22Rv1 (cell line): ENCODE measurements at regions not wholly inside any gene's neighbourhood (a gene's known extent, or its start where the extent isn't known, plus 50 kb on each side); places are given as distances from the start of the nearest gene placed in this dataset.

Source experiments
- CTCF ChIP-seq: fragments of 450-650 bp; IDR thresholded peaks from 2 replicates; pipeline ENCODE4 v1.5.1; 2017; ENCODE audit warnings: mild to moderate bottlenecking
- ZFX ChIP-seq: fragments of 450-650 bp; IDR thresholded peaks from 2 replicates; pipeline ENCODE4 v1.6.1; 2017; ENCODE audit warnings: antibody characterized with exemption, borderline replicate concordance

- TF ChIP-seq ZFX (no peak), CTCF (no peak)
Observed at GRCh38 chr13:72230131-72230530, 363.1 kb upstream of the DACH1 start.
